Endothelial cell of umbilical vein (primary cell): ENCODE measurements at regions not wholly inside any gene's neighbourhood (a gene's known extent, or its start where the extent isn't known, plus 50 kb on each side); places are given as distances from the start of the nearest gene placed in this dataset.

Experiments
- CTCF ChIP-seq, 2 donors: IDR thresholded peaks; 1 replicate in 1 of 2; 2 replicates in 1 of 2; pipeline ENCODE4 v1.5.1; 2011; ENCODE audit warnings: low read length in 2 of 2, mild to moderate bottlenecking in 2 of 2, moderate library complexity in 2 of 2, control low read depth in 1 of 2, inconsistent platforms in 1 of 2, low read depth in 1 of 2; ENCODE audit not compliant: insufficient read depth in 1 of 2; ENCODE audit errors: extremely low read depth in 1 of 2
- JUN ChIP-seq: IDR thresholded peaks from 2 replicates; pipeline ENCODE4 v1.6.1; 2011; ENCODE audit warnings: borderline replicate concordance, low read depth; ENCODE audit not compliant: insufficient read length, insufficient read depth
- POLR2AphosphoS5 ChIP-seq: IDR thresholded peaks from 2 replicates; pipeline ENCODE4 v1.6.1; 2012; ENCODE audit warnings: low read depth, mild to moderate bottlenecking, control low read depth, low read length, moderate library complexity; ENCODE audit not compliant: insufficient read depth

DNA sequence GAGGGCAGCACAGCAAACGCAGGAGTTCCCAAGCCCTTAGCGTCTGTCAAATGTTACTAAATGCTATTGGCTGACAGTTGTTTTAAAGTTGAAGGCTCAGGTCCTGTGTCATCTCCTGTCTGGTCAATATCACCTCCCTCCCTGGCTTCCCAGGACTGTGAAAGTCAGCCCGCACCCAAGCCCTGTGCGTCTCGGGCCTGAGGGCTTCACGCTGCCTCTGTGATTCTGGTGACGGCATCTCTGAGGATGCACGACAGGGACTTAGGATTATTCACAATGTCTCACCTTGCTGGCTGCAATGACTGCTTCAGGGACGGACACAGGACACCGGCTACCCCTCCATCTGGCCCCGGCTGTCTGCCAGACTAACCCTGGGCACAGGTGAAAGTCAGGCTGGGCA is 415.3 kb downstream of the CTTN start:
- TF ChIP-seq CTCF (IDR thresholded peaks at IDR 0.05; ENCODE audit: extremely low read depth in 1 of 2, insufficient read depth in 1 of 2, low read depth in 1 of 2, low read length in 2 of 2) (no peak), JUN (no peak), POLR2AphosphoS5 (no peak)
